NCI-H2081 (cell line): ENCODE measurements at regions not wholly inside any gene's neighbourhood (a gene's known extent, or its start where the extent isn't known, plus 50 kb on each side); places are given as distances from the start of the nearest gene placed in this dataset.
A peak's percentile ranks its signal among the peaks of the same experiment; 100 is the strongest.

ENCODE experiments used
- DNase-seq, 2 experiments: peaks; one replicate each; lab custom pipeline; 2025; lab: John Stamatoyannopoulos, UW

DNA sequence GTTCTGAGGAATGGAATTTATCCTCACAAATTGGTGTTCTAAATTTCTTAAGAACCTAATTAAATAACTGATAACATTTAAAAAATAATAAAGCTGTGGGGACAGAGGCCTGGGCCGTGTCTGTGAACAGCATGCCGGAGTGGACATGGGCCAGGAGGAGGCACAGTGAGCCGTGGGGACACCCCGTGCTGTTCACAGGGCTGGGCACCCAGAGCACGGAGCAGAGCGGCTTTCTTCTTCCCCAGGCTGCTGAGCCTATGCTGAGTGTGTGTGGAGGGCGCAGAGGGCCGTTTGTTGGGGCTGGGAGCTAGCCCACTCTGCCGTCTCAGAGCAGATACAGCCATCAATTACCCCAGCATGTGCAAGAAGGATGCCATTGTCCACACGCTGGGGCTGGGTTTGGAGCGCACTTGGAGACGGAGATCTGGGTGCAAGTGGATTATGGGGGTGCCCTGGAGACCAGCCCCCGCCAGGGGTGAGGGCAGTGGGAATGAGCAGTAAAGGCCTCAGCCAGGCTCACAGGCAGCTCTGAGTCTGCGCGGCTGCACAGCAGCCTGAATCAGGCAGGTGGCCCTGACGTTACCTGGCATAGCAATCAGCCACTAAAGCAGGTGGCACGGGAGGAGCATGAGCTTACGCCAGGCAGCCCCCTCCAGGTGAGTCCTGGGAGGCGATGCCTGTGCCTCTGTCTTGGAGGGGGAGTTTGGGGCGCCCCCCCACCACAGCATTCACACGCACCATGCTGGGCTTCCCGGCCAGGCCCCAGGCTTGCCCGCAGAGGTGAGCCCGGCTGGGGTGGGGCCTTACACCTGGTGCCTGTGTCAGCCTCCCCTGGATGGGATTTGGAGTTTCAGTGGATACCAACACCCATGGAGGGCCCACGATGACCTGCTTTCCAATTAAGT, 52.1 kb upstream of the SLC66A3 start:
- peak; percentile 50 to 75 for DNase-seq

GRCh38 chr2:11103984-11104793, 51.1 kb upstream of the SLC66A3 start:
- DNase-seq: no peak

DNA sequence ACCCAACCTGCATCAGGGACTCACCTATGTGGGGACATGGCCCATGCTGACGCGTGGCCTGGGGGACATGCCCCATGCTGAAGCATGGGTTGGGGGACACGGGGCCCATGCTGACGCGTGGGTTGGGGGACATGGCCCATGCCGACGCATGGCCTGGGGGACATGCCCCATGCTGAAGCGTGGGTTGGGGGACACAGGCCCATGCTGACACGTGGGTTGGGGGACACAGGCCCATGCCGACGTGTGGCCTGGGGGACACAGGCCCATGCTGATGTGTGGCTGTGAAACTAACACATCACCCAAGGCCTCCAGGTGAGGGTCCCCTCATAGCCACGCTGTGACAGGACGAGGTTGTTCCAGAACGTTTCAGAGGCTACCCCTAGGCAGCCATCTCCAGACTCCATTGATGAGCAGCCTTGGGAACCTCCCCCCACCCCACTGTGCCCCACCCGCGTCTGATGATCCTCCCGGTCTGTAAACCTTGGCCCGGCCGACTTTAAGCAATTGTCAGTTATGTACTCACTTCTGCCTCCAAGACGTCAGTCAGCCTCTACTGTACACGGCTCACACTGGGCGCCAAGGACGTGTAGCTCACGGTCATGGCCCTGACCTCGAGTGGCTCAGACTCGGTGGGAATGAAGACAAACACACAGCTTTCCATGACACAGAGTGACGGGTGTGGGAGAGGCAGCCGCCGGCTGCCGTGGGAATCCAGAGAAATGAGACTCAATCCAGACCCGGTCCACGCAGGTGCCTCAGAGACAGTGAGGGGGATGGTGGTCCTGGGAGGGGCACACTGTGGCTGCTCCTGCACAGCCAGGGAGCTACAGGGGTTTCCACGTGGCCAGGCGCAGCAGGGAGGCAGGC, 50.2 kb upstream of the SLC66A3 start:
- DNase-seq: no peak
